Endothelial cell of umbilical vein (primary cell): ENCODE measurements at regions not wholly inside any gene's neighbourhood (a gene's known extent, or its start where the extent isn't known, plus 50 kb on each side); places are given as distances from the start of the nearest gene placed in this dataset.

Experiments
- BruUV-seq: library from RNA; stranded (reverse); fragments of 400-500 nt; replicated peaks from 2 replicates; lab custom pipeline; 2021; lab: Mats Ljungman, UMichigan
- CTCF ChIA-PET: fragments of 300-600, 350-600 bp; sonication (Branson Sonifier 250); formaldehyde crosslinking; loops from one replicate; lab custom pipeline; 2021; ENCODE audit warnings: antibody characterized with exemption, inconsistent platforms; lab: Charles Lee
- POLR2A ChIA-PET: fragments of 300-600, 350-600 bp; sonication (Branson Sonifier 250); formaldehyde crosslinking; loops from one replicate; lab custom pipeline; 2021; ENCODE audit warnings: antibody characterized with exemption, inconsistent platforms; lab: Charles Lee
- DNase-seq: peaks from one replicate; pipeline ENCODE4 v3.0.0-alpha.2; 2011; ENCODE audit warnings: low read depth, low spot score
- FAIRE-seq: peaks from 2 replicates; lab custom pipeline; 2011; peaks lifted over from hg19 to GRCh38; lab: Jason Lieb, UNC
- H2AFZ ChIP-seq: 2 replicates; pipeline ENCODE4 v1.6.0; 2012; ENCODE audit warnings: low read depth, low read length, control low read depth, inconsistent platforms
- H3K27ac ChIP-seq: 2 replicates; pipeline ENCODE4 v1.5.1; 2011; ENCODE audit warnings: low read depth, mild to moderate bottlenecking, control low read depth, low read length, moderate library complexity; ENCODE audit not compliant: insufficient read depth
- H3K27me3 ChIP-seq, 2 experiments: 2 replicates each; pipeline versions ENCODE4 v1.6.0 to v1.6.1; 2011; ENCODE audit warnings: low read length in 2 of 2, mixed read lengths in 1 of 2; ENCODE audit not compliant: control insufficient read depth in 2 of 2, insufficient read depth in 2 of 2
- H3K36me3 ChIP-seq, 2 experiments: 2 replicates in 1 of 2; 3 replicates in 1 of 2; pipeline ENCODE4 v1.5.1; 2011; ENCODE audit warnings: low read length in 2 of 2, mild to moderate bottlenecking in 1 of 2, moderate library complexity in 1 of 2; ENCODE audit not compliant: control insufficient read depth in 2 of 2, insufficient read depth in 2 of 2; ENCODE audit errors: extremely low read depth in 1 of 2
- H3K4me1 ChIP-seq: 3 replicates; pipeline ENCODE4 v1.5.1; 2011; ENCODE audit warnings: mild to moderate bottlenecking, low read length; ENCODE audit not compliant: control insufficient read depth, insufficient read depth; ENCODE audit errors: extremely low read depth
- H3K4me2 ChIP-seq: 2 replicates; pipeline ENCODE4 v1.6.1; 2011; ENCODE audit warnings: low read length, control low read depth, mixed read lengths; ENCODE audit not compliant: insufficient read depth
- H3K4me3 ChIP-seq, 3 experiments: fragments of 200-600 bp in 1 of 3; sonication (generic), shearing (Covaris generic) in 1 of 3; replicated peaks in 1 of 3; 2 replicates each; pipeline ENCODE4 v1.5.1; 2011 to 2016; ENCODE audit warnings: control low read depth in 3 of 3, low read length in 3 of 3, mild to moderate bottlenecking in 2 of 3, inconsistent platforms in 1 of 3, low read depth in 1 of 3, moderate library complexity in 1 of 3; ENCODE audit not compliant: insufficient read depth in 1 of 3
- H3K79me2 ChIP-seq: 2 replicates; pipeline ENCODE4 v1.6.0; 2012; ENCODE audit warnings: low read length, inconsistent platforms; ENCODE audit not compliant: control insufficient read depth, insufficient read depth
- H3K9ac ChIP-seq: replicated peaks from 2 replicates; pipeline ENCODE3; 2011; ENCODE audit warnings: low read length, control low read depth; ENCODE audit not compliant: insufficient read depth; ENCODE audit errors: extremely low read depth
- H3K9me1 ChIP-seq: replicated peaks from 3 replicates; pipeline ENCODE4 v1.6.0; 2011; ENCODE audit warnings: mild to moderate bottlenecking, low read length; ENCODE audit not compliant: control insufficient read depth, insufficient read depth; ENCODE audit errors: extremely low read depth
- H3K9me3 ChIP-seq: replicated peaks from 2 replicates; pipeline ENCODE4 v1.5.1; 2012; ENCODE audit warnings: low read length, inconsistent platforms; ENCODE audit not compliant: control insufficient read depth, insufficient read depth
- H4K20me1 ChIP-seq: replicated peaks from 2 replicates; pipeline ENCODE3; 2011; ENCODE audit warnings: mild to moderate bottlenecking, low read length; ENCODE audit not compliant: control insufficient read depth, insufficient read depth; ENCODE audit errors: extremely low read depth
- CTCF ChIP-seq, 2 donors: IDR thresholded peaks; 1 replicate in 1 of 2; 2 replicates in 1 of 2; pipeline ENCODE4 v1.5.1; 2011; ENCODE audit warnings: low read length in 2 of 2, mild to moderate bottlenecking in 2 of 2, moderate library complexity in 2 of 2, control low read depth in 1 of 2, inconsistent platforms in 1 of 2, low read depth in 1 of 2; ENCODE audit not compliant: insufficient read depth in 1 of 2; ENCODE audit errors: extremely low read depth in 1 of 2
- EZH2 ChIP-seq: IDR thresholded peaks from 2 replicates; pipeline ENCODE4 v1.6.1; 2012; ENCODE audit warnings: borderline replicate concordance, low read depth, mild to moderate bottlenecking, moderate library complexity, low read length, inconsistent platforms; ENCODE audit not compliant: severe bottlenecking
- FOS ChIP-seq: IDR thresholded peaks from 2 replicates; pipeline ENCODE4 v1.6.1; 2011; ENCODE audit warnings: mild to moderate bottlenecking, low read length, moderate library complexity, borderline replicate concordance; ENCODE audit not compliant: insufficient read depth
- GATA2 ChIP-seq: IDR thresholded peaks from 2 replicates; pipeline ENCODE4 v1.7.0; 2011; ENCODE audit warnings: low read depth, mild to moderate bottlenecking, moderate library complexity, mixed read lengths, low read length; ENCODE audit not compliant: insufficient read length, insufficient read depth
- JUN ChIP-seq: IDR thresholded peaks from 2 replicates; pipeline ENCODE4 v1.6.1; 2011; ENCODE audit warnings: borderline replicate concordance, low read depth; ENCODE audit not compliant: insufficient read length, insufficient read depth
- MAX ChIP-seq: IDR thresholded peaks from 2 replicates; pipeline ENCODE4 v1.6.1; 2011; ENCODE audit not compliant: insufficient read depth, insufficient read length
- MYC ChIP-seq: IDR thresholded peaks from one replicate; pipeline ENCODE4 v1.6.1; 2011; ENCODE audit warnings: mild to moderate bottlenecking, low read depth, low read length
- POLR2A ChIP-seq: IDR thresholded peaks from 2 replicates; pipeline ENCODE4 v1.6.1; 2012; ENCODE audit warnings: low read depth, mild to moderate bottlenecking, control low read depth, low read length
- POLR2AphosphoS5 ChIP-seq: IDR thresholded peaks from 2 replicates; pipeline ENCODE4 v1.6.1; 2012; ENCODE audit warnings: low read depth, mild to moderate bottlenecking, control low read depth, low read length, moderate library complexity; ENCODE audit not compliant: insufficient read depth
- dilution Hi-C: fragments of 300-500 bp; cut with MboI; formaldehyde crosslinking; loops from one replicate; pipeline ENCODE4 v1.15.0; 2019; ENCODE audit warnings: low sequenced_read_pairs; ENCODE audit not compliant: extremely low pct_ligation_motif_present
- intact Hi-C: fragments of 100-400 bp; cut with micrococcal nuclease; formaldehyde crosslinking; loops from one replicate; pipeline ENCODE4 v1.10.0; 2022

- Histone ChIP-seq H3K36me3 (no peaks in the 10 kb centered on the region), H3K4me2 (no peak overlapping the region), H3K9ac (no peak overlapping the region), H4K20me1 (no peaks in the 10 kb centered on the region), H3K9me1 (no peaks in the 10 kb centered on the region), H3K4me3 (no peak overlapping the region), H3K4me1 (no peaks in the 10 kb centered on the region), H3K27me3 (peaks cover 0 to 2% of the 10 kb centered on the region in 2 experiments), H3K27ac (no peak overlapping the region), H3K9me3 (no peaks in the 10 kb centered on the region), H3K79me2 (no peaks in the 10 kb centered on the region), H2AFZ (no peak overlapping the region)
- dilution Hi-C loops, result no loop called here
- no peak for FAIRE-seq
- POLR2A ChIA-PET, result no interaction called here
- BruUV-seq, result no TSS peak
- TF ChIP-seq EZH2 (no peak), GATA2 (no peak), POLR2A (no peak), MAX (no peak), FOS (no peak), POLR2AphosphoS5 (no peak), MYC (no peak), CTCF (IDR thresholded peaks at IDR 0.05; ENCODE audit: extremely low read depth in 1 of 2, insufficient read depth in 1 of 2, low read depth in 1 of 2, low read length in 2 of 2) (no peak), JUN (no peak)
- no peak for DNase-seq
- intact Hi-C loops, result no loop called here
- CTCF ChIA-PET, result no interaction called here
Measured at GRCh38 chr14:94706133-94706532, 63.8 kb downstream of the GSC start.
